AG04449 (cell line): ENCODE measurements at regions not wholly inside any gene's neighbourhood (a gene's known extent, or its start where the extent isn't known, plus 50 kb on each side); places are given as distances from the start of the nearest gene placed in this dataset.
"Not testable (repeated sequence)": the region's sequence is repeated elsewhere in the genome, so short reads cannot be mapped to it uniquely, and the experiment has no call there.

Experiments
- CTCF ChIA-PET: fragments of 350-600 bp; formaldehyde crosslinking; extraction: SDS; loops from one replicate; lab custom pipeline; 2021; ENCODE audit warnings: antibody characterized with exemption; lab: Yijun Ruan, JAX
- POLR2A ChIA-PET: fragments of 400-600, 350-600 bp; formaldehyde crosslinking; extraction: SDS; loops from one replicate; lab custom pipeline; 2020; ENCODE audit warnings: antibody characterized with exemption, inconsistent platforms; lab: Yijun Ruan, JAX
- DNase-seq: peaks from one replicate; pipeline ENCODE4 v3.0.0-alpha.2; 2010; ENCODE audit warnings: low read depth, low spot score
- H3K4me3 ChIP-seq: 2 replicates; pipeline ENCODE4 v1.5.1; 2011; ENCODE audit warnings: low read depth, mild to moderate bottlenecking, control low read depth, low read length
- CTCF ChIP-seq: IDR thresholded peaks from one replicate; pipeline ENCODE4 v1.5.1; 2011; ENCODE audit warnings: mild to moderate bottlenecking, moderate library complexity, low read length, control low read depth, inconsistent platforms; ENCODE audit not compliant: insufficient read depth; ENCODE audit errors: missing control alignments

DNA sequence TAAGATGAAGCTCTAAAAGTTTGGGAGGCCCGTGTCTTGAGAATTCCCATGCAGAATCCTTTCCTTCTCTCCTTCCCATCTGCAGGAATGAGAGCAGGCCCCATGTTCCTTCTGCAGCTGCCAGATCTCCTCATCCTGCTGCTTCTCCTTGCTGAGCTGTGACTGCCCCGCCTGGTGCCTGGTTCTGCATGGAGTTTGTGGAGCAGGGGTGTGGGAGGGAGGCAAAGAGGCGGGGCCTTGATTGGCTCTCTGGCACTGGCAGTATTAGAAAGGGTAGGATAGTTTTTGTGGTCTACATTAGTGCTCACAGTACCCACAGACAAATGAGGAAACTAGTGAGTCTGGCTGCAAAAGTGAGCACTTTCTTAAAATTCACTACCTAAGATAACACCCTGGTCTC lies 91.1 kb upstream of the CLPB start:
- no peak for DNase-seq
- ChIA-PET POLR2A (no interaction called here), CTCF (interaction anchor here (1.0 to 1.9 kb wide), 3 partner anchors 12 to 61 kb away, joined by 3 to 5 read pairs (median 4); no protein-coding TSS in a partner anchor)

DNA sequence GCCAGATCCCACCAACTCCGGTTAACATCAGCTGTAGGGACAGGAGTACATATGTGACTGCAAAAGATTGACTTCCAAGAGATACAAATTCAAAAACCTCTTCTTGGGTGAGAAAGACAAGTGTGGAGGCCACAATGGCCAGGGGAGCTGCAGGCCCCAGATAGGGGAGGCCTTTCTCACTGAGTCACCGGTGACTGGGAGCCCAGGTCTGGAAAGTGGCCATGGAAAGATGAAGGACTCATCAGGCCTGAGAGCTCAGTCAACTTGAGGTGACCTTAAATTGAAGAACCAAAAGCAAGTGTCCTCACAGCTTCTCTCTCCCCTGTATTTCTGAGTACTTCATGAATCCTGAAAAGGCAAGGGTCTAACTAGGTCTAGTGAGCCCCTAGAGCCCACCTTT lies 90.4 kb upstream of the CLPB start:
- TF ChIP-seq CTCF, result no peak
- CTCF ChIA-PET, result interaction anchor here (1.2 to 1.9 kb wide), 3 partner anchors 20 to 62 kb away, joined by 4 to 5 read pairs (median 5); no protein-coding TSS in a partner anchor
- POLR2A ChIA-PET, result no interaction called here
- no peak for DNase-seq
- H3K4me3 ChIP-seq, result no peak overlapping the region

More for the DNA sequence above, 91.1 kb upstream of the CLPB start:
- TF ChIP-seq CTCF, result no peak
- no peak overlapping the region for H3K4me3 ChIP-seq

GRCh38 chr11:72523991-72524390 lies 89.7 kb upstream of the CLPB start:
- CTCF ChIA-PET, result interaction anchor here (1.2 to 1.9 kb wide), 2 partner anchors 19 to 53 kb away, joined by 5 read pairs; no protein-coding TSS in a partner anchor
- TF ChIP-seq CTCF, result no peak
- POLR2A ChIA-PET, result no interaction called here
- no peak for DNase-seq
- no peak overlapping the region for H3K4me3 ChIP-seq

DNA sequence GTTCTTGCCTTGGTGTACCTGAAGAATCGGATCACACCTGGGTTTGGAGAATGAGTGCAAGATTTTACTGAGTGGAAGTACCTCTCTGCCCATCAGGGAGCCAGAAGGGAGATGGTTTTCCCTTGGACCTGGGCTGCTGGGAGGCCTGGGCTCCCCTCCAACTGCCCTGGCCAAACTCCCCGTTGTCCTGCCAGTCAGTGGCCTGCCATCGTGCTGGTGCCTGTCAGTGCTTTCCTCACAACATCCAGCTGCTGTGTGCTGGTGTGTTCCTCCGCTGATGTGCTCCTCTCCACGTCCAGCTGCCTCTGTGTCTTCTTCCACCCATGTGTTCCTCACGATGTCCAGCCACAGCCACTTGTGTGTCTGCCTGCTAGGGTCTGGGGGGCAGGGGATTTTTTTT lies 87.9 kb upstream of the CLPB start:
- ChIA-PET POLR2A (no interaction called here), CTCF (interaction anchor here (1.0 to 2.2 kb wide), 2 partner anchors 23 to 66 kb away, joined by 3 to 5 read pairs; no protein-coding TSS in a partner anchor)

GRCh38 chr11:72521664-72522063 lies 87.3 kb upstream of the CLPB start:
- TF ChIP-seq CTCF, result no peak
- no peak overlapping the region for H3K4me3 ChIP-seq
- POLR2A ChIA-PET, result no interaction called here
- CTCF ChIA-PET, result interaction anchor here (1.0 to 2.9 kb wide), 4 partner anchors 23 to 67 kb away, joined by 3 to 13 read pairs (median 4); no protein-coding TSS in a partner anchor
- DNase-seq, result no peak

More for the DNA sequence above, 87.9 kb upstream of the CLPB start:
- no peak overlapping the region for H3K4me3 ChIP-seq
- no peak for DNase-seq
- no peak for TF ChIP-seq CTCF

DNA sequence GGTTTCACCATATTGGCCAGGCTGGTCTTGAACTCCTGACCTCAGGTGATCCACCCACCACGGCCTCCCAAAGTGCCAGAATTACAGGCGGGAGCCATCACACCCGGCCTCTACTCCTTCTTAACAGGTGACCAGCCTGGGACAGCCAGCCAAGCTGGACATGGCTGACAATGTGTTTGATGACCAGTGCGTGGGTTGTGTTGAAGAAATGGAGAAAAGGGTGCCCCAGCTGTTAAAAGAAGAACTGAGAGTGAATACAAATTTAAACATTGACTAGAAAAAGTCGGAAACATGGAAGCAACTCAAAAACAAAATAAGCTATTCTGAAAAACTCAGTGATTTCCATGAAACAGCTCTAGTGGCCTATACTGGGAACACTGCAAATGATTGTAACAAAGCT lies 86.5 kb upstream of the CLPB start:
- CTCF ChIA-PET, result interaction anchor here (1.1 to 2.9 kb wide), 4 partner anchors 22 to 125 kb away, joined by 3 to 13 read pairs (median 4); no protein-coding TSS in a partner anchor
- POLR2A ChIA-PET, result no interaction called here
- no peak overlapping the region for H3K4me3 ChIP-seq
- DNase-seq, result no peak
- TF ChIP-seq CTCF, result no peak

DNA sequence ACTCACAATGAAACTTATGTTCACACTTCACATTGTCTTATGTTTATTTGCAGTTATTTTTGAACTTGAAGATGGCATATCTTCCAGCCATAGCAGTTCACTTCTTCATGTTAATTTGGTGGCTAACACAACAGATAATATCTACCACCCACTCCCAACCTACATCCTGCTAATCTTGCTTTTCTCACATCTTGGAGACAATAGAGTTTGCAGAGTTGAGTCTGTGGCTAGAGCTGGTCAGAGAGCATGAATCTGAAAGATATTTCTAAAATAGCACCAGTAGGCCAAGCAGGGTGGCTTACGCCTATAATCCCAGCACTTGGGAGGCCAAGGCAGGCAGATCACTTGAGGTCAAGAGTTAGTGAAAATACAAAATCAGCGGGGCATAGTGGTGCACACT lies 85.6 kb upstream of the CLPB start:
- H3K4me3 ChIP-seq, DNase-seq, POLR2A ChIA-PET: not testable (repeated sequence)
- CTCF ChIA-PET, result interaction anchor here (1.2 to 2.9 kb wide), 3 partner anchors 21 to 657 kb away, joined by 3 to 13 read pairs (median 5); no protein-coding TSS in a partner anchor
